Immature natural killer cell (primary cell): ENCODE measurements at regions not wholly inside any gene's neighbourhood (a gene's known extent, or its start where the extent isn't known, plus 50 kb on each side); places are given as distances from the start of the nearest gene placed in this dataset.
"Not testable (repeated sequence)": the region's sequence is repeated elsewhere in the genome, so short reads cannot be mapped to it uniquely, and the experiment has no call there.

Experiments
- DNase-seq, 3 donors: peaks; one replicate each; pipeline ENCODE4 v3.0.0; 2022; ENCODE audit warnings: mixed read lengths in 1 of 3
- H3K27ac Mint-ChIP-seq, 6 donors: one replicate each; pipeline ENCODE4 v1.8.0; 2020; ENCODE audit warnings: mixed read lengths in 6 of 6, mild to moderate bottlenecking in 5 of 6, inconsistent platforms in 4 of 6, moderate library complexity in 3 of 6
- H3K27me3 Mint-ChIP-seq, 3 donors: one replicate each; pipeline ENCODE4 v1.8.0; 2020 to 2021; ENCODE audit warnings: low read depth in 3 of 3, mild to moderate bottlenecking in 3 of 3, mixed read lengths in 3 of 3, moderate library complexity in 3 of 3, inconsistent platforms in 1 of 3
- H3K36me3 Mint-ChIP-seq, 3 donors: one replicate each; pipeline ENCODE4 v1.8.0; 2020; ENCODE audit warnings: mixed read lengths in 3 of 3, inconsistent platforms in 2 of 3, mild to moderate bottlenecking in 2 of 3
- H3K4me1 Mint-ChIP-seq, 2 donors: one replicate each; pipeline ENCODE4 v1.8.0; 2020; ENCODE audit warnings: inconsistent platforms in 2 of 2, mild to moderate bottlenecking in 2 of 2, mixed read lengths in 2 of 2, moderate library complexity in 1 of 2
- H3K4me3 Mint-ChIP-seq, 5 donors: one replicate each; pipeline ENCODE4 v1.8.0; 2020; ENCODE audit warnings: mild to moderate bottlenecking in 5 of 5, mixed read lengths in 5 of 5, inconsistent platforms in 3 of 5, moderate library complexity in 3 of 5
- H3K9me3 Mint-ChIP-seq, 6 donors: one replicate each; pipeline ENCODE4 v1.8.0; 2020; ENCODE audit warnings: mild to moderate bottlenecking in 6 of 6, mixed read lengths in 6 of 6, inconsistent platforms in 4 of 6, moderate library complexity in 3 of 6

- peaks cover 3 to 23% (median 14%) of the 10 kb centered on the region in 6 donors for H3K9me3 Mint-ChIP-seq
- H3K36me3 Mint-ChIP-seq, H3K4me1 Mint-ChIP-seq, H3K27me3 Mint-ChIP-seq, DNase-seq, H3K27ac Mint-ChIP-seq, H3K4me3 Mint-ChIP-seq: not testable (repeated sequence)
Observed at GRCh38 chr6:92644104-92644791, 775.1 kb downstream of the EPHA7 start.

- H3K4me1 Mint-ChIP-seq: no peaks in the 10 kb centered on the region
- no peak for DNase-seq
- no peak overlapping the region for H3K27ac Mint-ChIP-seq
- H3K9me3 Mint-ChIP-seq: peaks cover 5 to 50% (median 24%) of the 10 kb centered on the region in 6 donors
- peaks cover 0 to 2% (median 2%) of the 10 kb centered on the region in 3 donors for H3K27me3 Mint-ChIP-seq
- no peaks in the 10 kb centered on the region for H3K36me3 Mint-ChIP-seq
- no peak overlapping the region for H3K4me3 Mint-ChIP-seq
Observed at GRCh38 chr6:92635553-92636153, 783.7 kb downstream of the EPHA7 start.

- H3K27ac Mint-ChIP-seq: no peak overlapping the region
- no peak for DNase-seq
- no peak overlapping the region for H3K4me3 Mint-ChIP-seq
- peaks cover 0 to 2% (median 2%) of the 10 kb centered on the region in 3 donors for H3K27me3 Mint-ChIP-seq
- peaks cover 5 to 44% (median 16%) of the 10 kb centered on the region in 6 donors for H3K9me3 Mint-ChIP-seq
- no peaks in the 10 kb centered on the region for H3K36me3 Mint-ChIP-seq
- H3K4me1 Mint-ChIP-seq: no peaks in the 10 kb centered on the region
Observed at GRCh38 chr6:92634561-92634960, 784.8 kb downstream of the EPHA7 start.

- Mint-ChIP-seq H3K4me3 (no peak overlapping the region), H3K27me3 (peaks cover 0 to 3% (median 2%) of the 10 kb centered on the region in 3 donors), H3K4me1 (no peaks in the 10 kb centered on the region), H3K36me3 (no peaks in the 10 kb centered on the region), H3K27ac (no peak overlapping the region), H3K9me3 (peaks cover 7 to 35% (median 18%) of the 10 kb centered on the region in 6 donors)
- no peak for DNase-seq
Observed at GRCh38 chr6:92623431-92623830, 795.9 kb downstream of the EPHA7 start.

- H3K4me3 Mint-ChIP-seq: no peak overlapping the region
- H3K36me3 Mint-ChIP-seq: no peaks in the 10 kb centered on the region
- peaks cover 10 to 58% (median 42%) of the 10 kb centered on the region in 6 donors for H3K9me3 Mint-ChIP-seq
- DNase-seq: no peak
- H3K4me1 Mint-ChIP-seq: no peaks in the 10 kb centered on the region
- H3K27ac Mint-ChIP-seq: no peak overlapping the region
- peaks cover 0 to 2% (median 2%) of the 10 kb centered on the region in 3 donors for H3K27me3 Mint-ChIP-seq
Observed at GRCh38 chr6:92617721-92618120, 801.6 kb downstream of the EPHA7 start.

- no peak for DNase-seq
- Mint-ChIP-seq H3K9me3 (peaks cover 4 to 47% (median 34%) of the 10 kb centered on the region in 6 donors), H3K4me1 (no peaks in the 10 kb centered on the region), H3K27ac (no peak overlapping the region), H3K4me3 (no peak overlapping the region), H3K27me3 (peaks cover 0 to 4% (median 2%) of the 10 kb centered on the region in 3 donors), H3K36me3 (peaks cover 0 to 7% (median 0%) of the 10 kb centered on the region in 3 donors)
Observed at GRCh38 chr6:92608751-92609150, 810.6 kb downstream of the EPHA7 start.

- H3K36me3 Mint-ChIP-seq: no peaks in the 10 kb centered on the region
- no peak for DNase-seq
- no peaks in the 10 kb centered on the region for H3K4me1 Mint-ChIP-seq
- peaks cover 3 to 35% (median 12%) of the 10 kb centered on the region in 6 donors for H3K9me3 Mint-ChIP-seq
- no peak overlapping the region for H3K4me3 Mint-ChIP-seq
- H3K27ac Mint-ChIP-seq: no peak overlapping the region
- no peaks in the 10 kb centered on the region for H3K27me3 Mint-ChIP-seq
Observed at GRCh38 chr6:92593201-92593600, 826.2 kb downstream of the EPHA7 start.

- peaks cover 2 to 31% (median 11%) of the 10 kb centered on the region in 6 donors for H3K9me3 Mint-ChIP-seq
- no peaks in the 10 kb centered on the region for H3K4me1 Mint-ChIP-seq
- no peaks in the 10 kb centered on the region for H3K36me3 Mint-ChIP-seq
- H3K4me3 Mint-ChIP-seq: no peak overlapping the region
- H3K27ac Mint-ChIP-seq: no peak overlapping the region
- no peaks in the 10 kb centered on the region for H3K27me3 Mint-ChIP-seq
- DNase-seq: no peak
Observed at GRCh38 chr6:92589996-92590395, 829.4 kb downstream of the EPHA7 start.

GRCh38 chr6:92588148-92588547 is 831.2 kb downstream of the EPHA7 start:
- H3K4me3 Mint-ChIP-seq: no peak overlapping the region
- no peaks in the 10 kb centered on the region for H3K4me1 Mint-ChIP-seq
- no peak for DNase-seq
- no peaks in the 10 kb centered on the region for H3K36me3 Mint-ChIP-seq
- no peak overlapping the region for H3K27ac Mint-ChIP-seq
- H3K27me3 Mint-ChIP-seq: no peaks in the 10 kb centered on the region
- peaks cover 5 to 30% (median 10%) of the 10 kb centered on the region in 6 donors for H3K9me3 Mint-ChIP-seq

GRCh38 chr6:92587525-92587924 is 831.8 kb downstream of the EPHA7 start:
- H3K36me3 Mint-ChIP-seq: no peaks in the 10 kb centered on the region
- H3K4me1 Mint-ChIP-seq: no peaks in the 10 kb centered on the region
- no peaks in the 10 kb centered on the region for H3K27me3 Mint-ChIP-seq
- no peak overlapping the region for H3K4me3 Mint-ChIP-seq
- H3K27ac Mint-ChIP-seq: no peak overlapping the region
- no peak for DNase-seq
- peaks cover 5 to 29% (median 10%) of the 10 kb centered on the region in 6 donors for H3K9me3 Mint-ChIP-seq

GRCh38 chr6:92586236-92586977 is 833.0 kb downstream of the EPHA7 start:
- Mint-ChIP-seq H3K4me3 (no peak overlapping the region), H3K9me3 (peaks cover 3 to 28% (median 12%) of the 10 kb centered on the region in 6 donors), H3K27ac (no peak overlapping the region), H3K27me3 (no peaks in the 10 kb centered on the region), H3K36me3 (no peaks in the 10 kb centered on the region), H3K4me1 (no peaks in the 10 kb centered on the region)
- no peak for DNase-seq

- DNase-seq: no peak
- no peak overlapping the region for H3K4me3 Mint-ChIP-seq
- no peaks in the 10 kb centered on the region for H3K4me1 Mint-ChIP-seq
- peaks cover 0 to 2% (median 0%) of the 10 kb centered on the region in 3 donors for H3K27me3 Mint-ChIP-seq
- H3K27ac Mint-ChIP-seq: no peak overlapping the region
- H3K36me3 Mint-ChIP-seq: peaks cover 0 to 6% (median 0%) of the 10 kb centered on the region in 3 donors
- H3K9me3 Mint-ChIP-seq: peaks cover 6 to 37% (median 28%) of the 10 kb centered on the region in 6 donors
Observed at GRCh38 chr6:92582211-92582610, 837.1 kb downstream of the EPHA7 start.

- peaks cover 15 to 45% (median 32%) of the 10 kb centered on the region in 6 donors for H3K9me3 Mint-ChIP-seq
- DNase-seq: no peak
- peaks cover 0 to 2% (median 0%) of the 10 kb centered on the region in 3 donors for H3K27me3 Mint-ChIP-seq
- H3K27ac Mint-ChIP-seq: no peak overlapping the region
- H3K4me1 Mint-ChIP-seq: no peaks in the 10 kb centered on the region
- H3K36me3 Mint-ChIP-seq: peaks cover 0 to 6% (median 0%) of the 10 kb centered on the region in 3 donors
- no peak overlapping the region for H3K4me3 Mint-ChIP-seq
Observed at GRCh38 chr6:92577077-92577719, 842.2 kb downstream of the EPHA7 start.

GRCh38 chr6:92568541-92568940 is 850.8 kb downstream of the EPHA7 start:
- no peak for DNase-seq
- Mint-ChIP-seq H3K36me3 (no peaks in the 10 kb centered on the region), H3K27me3 (no peaks in the 10 kb centered on the region), H3K27ac (no peak overlapping the region), H3K9me3 (peaks cover 4 to 33% (median 9%) of the 10 kb centered on the region in 6 donors), H3K4me1 (no peaks in the 10 kb centered on the region), H3K4me3 (no peak overlapping the region)
